ENCODE measurements at regions not wholly inside any gene's neighbourhood (a gene's known extent, or its start where the extent isn't known, plus 50 kb on each side); places are given as distances from the start of the nearest gene placed in this dataset.

GRCh38 chr2:111653913-111654312, 230.1 kb downstream of the ANAPC1 start:
- POLR2A ChIA-PET: no interaction called here

GRCh38 chr2:111654829-111655228, 229.2 kb downstream of the ANAPC1 start:
- H3K9me3 Mint-ChIP-seq: no peaks in the 10 kb centered on the region
- POLR2A ChIA-PET: interaction anchor here (0.7 kb wide), 1 partner anchor 132 kb away, joined by 12 read pairs; no protein-coding TSS in a partner anchor
- H3K27ac Mint-ChIP-seq: no peak overlapping the region

More at GRCh38 chr2:111653913-111654312, 230.1 kb downstream of the ANAPC1 start:
- CTCF ChIA-PET: no interaction called here
- DNase-seq (no peak), ATAC-seq (ENCODE audit: low read depth) (no peak)
- H3K27me3 Mint-ChIP-seq: no peaks in the 10 kb centered on the region
- no peak overlapping the region for H3K4me3 Mint-ChIP-seq
- H3K4me1 Mint-ChIP-seq: peaks cover 4% of the 10 kb centered on the region
- no peaks in the 10 kb centered on the region for H3K36me3 Mint-ChIP-seq (ENCODE audit: low read depth)
- TF ChIP-seq CTCF (IDR thresholded peaks at IDR 0.05): no peak
- intact Hi-C loops (cut with micrococcal nuclease): no loop called here
- H3K9me3 Mint-ChIP-seq: no peaks in the 10 kb centered on the region
- H3K27ac Mint-ChIP-seq: no peak overlapping the region

GRCh38 chr2:111656436-111656835, 227.6 kb downstream of the ANAPC1 start:
- H3K36me3 Mint-ChIP-seq (ENCODE audit: low read depth): no peaks in the 10 kb centered on the region
- no peaks in the 10 kb centered on the region for H3K9me3 Mint-ChIP-seq
- intact Hi-C loops (cut with micrococcal nuclease): no loop called here
- H3K27me3 Mint-ChIP-seq: no peaks in the 10 kb centered on the region
- DNase-seq (no peak), ATAC-seq (ENCODE audit: low read depth) (no peak)
- POLR2A ChIA-PET: no interaction called here
- H3K27ac Mint-ChIP-seq: no peak overlapping the region
- H3K4me1 Mint-ChIP-seq: peaks cover 10% of the 10 kb centered on the region
- H3K4me3 Mint-ChIP-seq: no peak overlapping the region
- CTCF ChIA-PET: no interaction called here
- TF ChIP-seq CTCF (IDR thresholded peaks at IDR 0.05): no peak

More at GRCh38 chr2:111654829-111655228, 229.2 kb downstream of the ANAPC1 start:
- Mint-ChIP-seq H3K36me3 (ENCODE audit: low read depth) (no peaks in the 10 kb centered on the region), H3K4me3 (no peak overlapping the region), H3K4me1 (peaks cover 10% of the 10 kb centered on the region), H3K27me3 (no peaks in the 10 kb centered on the region)
- CTCF ChIA-PET: no interaction called here
- DNase-seq: no peak
- intact Hi-C loops (cut with micrococcal nuclease): no loop called here
- no peak for TF ChIP-seq CTCF (IDR thresholded peaks at IDR 0.05)
- no peak for ATAC-seq (ENCODE audit: low read depth)

- intact Hi-C loops (cut with micrococcal nuclease): no loop called here
- no peak for ATAC-seq (ENCODE audit: low read depth)
- H3K27me3 Mint-ChIP-seq: no peaks in the 10 kb centered on the region
- no peaks in the 10 kb centered on the region for H3K9me3 Mint-ChIP-seq
- ChIA-PET CTCF (no interaction called here), POLR2A (no interaction called here)
- no peak overlapping the region for H3K4me3 Mint-ChIP-seq
- peaks cover 10% of the 10 kb centered on the region for H3K4me1 Mint-ChIP-seq
- DNase-seq: no peak
- no peaks in the 10 kb centered on the region for H3K36me3 Mint-ChIP-seq (ENCODE audit: low read depth)
- no peak for TF ChIP-seq CTCF (IDR thresholded peaks at IDR 0.05)
- H3K27ac Mint-ChIP-seq: no peak overlapping the region
Observed at GRCh38 chr2:111656894-111657293, 227.1 kb downstream of the ANAPC1 start.

GRCh38 chr2:111657351-111657975, 226.5 kb downstream of the ANAPC1 start:
- no peak overlapping the region for H3K27ac Mint-ChIP-seq
- no peak for TF ChIP-seq CTCF (IDR thresholded peaks at IDR 0.05)
- POLR2A ChIA-PET: no interaction called here
- ATAC-seq (ENCODE audit: low read depth): no peak
- intact Hi-C loops (cut with micrococcal nuclease): no loop called here
- DNase-seq: no peak
- no peak overlapping the region for H3K4me3 Mint-ChIP-seq
- H3K36me3 Mint-ChIP-seq (ENCODE audit: low read depth): no peaks in the 10 kb centered on the region
- CTCF ChIA-PET: no interaction called here
- no peaks in the 10 kb centered on the region for H3K27me3 Mint-ChIP-seq
- H3K4me1 Mint-ChIP-seq: peaks cover 7% of the 10 kb centered on the region
- H3K9me3 Mint-ChIP-seq: no peaks in the 10 kb centered on the region

All from activated B cell treated with CpG ODN at 0.5 μM for 24 hours (primary cell).